Colonic mucosa (tissue), 4 donors: ENCODE measurements at regions not wholly inside any gene's neighbourhood (a gene's known extent, or its start where the extent isn't known, plus 50 kb on each side); places are given as distances from the start of the nearest gene placed in this dataset.

Experiments
- DNase-seq: peaks from one replicate; pipeline ENCODE4 v3.0.0-alpha.2; 2020
- H3K27ac ChIP-seq: fragments of 200-600 bp; one replicate; pipeline ENCODE4 v1.8.0; 2021
- H3K27me3 ChIP-seq: fragments of 200-600 bp; one replicate; pipeline ENCODE4 v1.8.0; 2021
- H3K36me3 ChIP-seq: fragments of 200-600 bp; one replicate; pipeline ENCODE4 v1.8.0; 2021
- H3K4me1 ChIP-seq: fragments of 200-600 bp; one replicate; pipeline ENCODE4 v1.8.0; 2021; ENCODE audit warnings: mild to moderate bottlenecking
- H3K4me3 ChIP-seq: fragments of 200-600 bp; one replicate; pipeline ENCODE4 v1.8.0; 2021
- H3K9ac ChIP-seq, 2 donors: one replicate each; pipeline ENCODE4 v1.7.0; 2013; ENCODE audit warnings: control low read depth in 2 of 2, low read depth in 2 of 2, low read length in 2 of 2
- H3K9me3 ChIP-seq: fragments of 200-600 bp; one replicate; pipeline ENCODE4 v1.8.0; 2021
- CTCF ChIP-seq: fragments of 200-600 bp; IDR thresholded peaks from one replicate; pipeline ENCODE4 v1.8.0; 2022; ENCODE audit warnings: antibody characterized with exemption, mild to moderate bottlenecking
- intact Hi-C: fragments of 100-400 bp; cut with DNase I; formaldehyde crosslinking; loops from one replicate; pipeline ENCODE4 v1.14.1; 2022
- donor health status: healthy.
- donor health status: DM: no; HTN: no; CAD: no.
- donor health status: DM: no; HTN: no; CAD: no.

- no peak overlapping the region for H3K9ac ChIP-seq
- TF ChIP-seq CTCF, result no peak
- no peak overlapping the region for H3K4me3 ChIP-seq
- H3K27ac ChIP-seq, result no peak overlapping the region
- H3K9me3 ChIP-seq, result no peaks in the 10 kb centered on the region
- H3K4me1 ChIP-seq, result no peaks in the 10 kb centered on the region
- intact Hi-C loops, result no loop called here
- no peaks in the 10 kb centered on the region for H3K36me3 ChIP-seq
- H3K27me3 ChIP-seq, result no peaks in the 10 kb centered on the region
- no peak for DNase-seq
These were observed 251.2 kb upstream of the PPP2R2D start for GRCh38 chr10:131649617-131650016.

GRCh38 chr10:131650169-131650705 is 250.6 kb upstream of the PPP2R2D start:
- Histone ChIP-seq H3K4me1 (no peaks in the 10 kb centered on the region), H3K27ac (no peak overlapping the region), H3K9ac (no peak overlapping the region), H3K4me3 (no peak overlapping the region), H3K9me3 (no peaks in the 10 kb centered on the region), H3K36me3 (no peaks in the 10 kb centered on the region), H3K27me3 (no peaks in the 10 kb centered on the region)
- intact Hi-C loops, result no loop called here
- TF ChIP-seq CTCF, result no peak
- no peak for DNase-seq

GRCh38 chr10:131650771-131651673 is 249.8 kb upstream of the PPP2R2D start:
- no peak overlapping the region for H3K27ac ChIP-seq
- DNase-seq, result no peak
- no peak for TF ChIP-seq CTCF

GRCh38 chr10:131651674-131652437 is 249.0 kb upstream of the PPP2R2D start:
- DNase-seq, result no peak
- intact Hi-C loops, result no loop called here
- H3K9me3 ChIP-seq, result no peaks in the 10 kb centered on the region
- TF ChIP-seq CTCF, result no peak
- H3K36me3 ChIP-seq, result no peaks in the 10 kb centered on the region
- no peak overlapping the region for H3K4me3 ChIP-seq
- H3K9ac ChIP-seq, result no peak overlapping the region
- H3K4me1 ChIP-seq, result no peaks in the 10 kb centered on the region
- no peaks in the 10 kb centered on the region for H3K27me3 ChIP-seq
- H3K27ac ChIP-seq, result no peak overlapping the region

More at GRCh38 chr10:131650771-131651673, 249.8 kb upstream of the PPP2R2D start:
- no peak overlapping the region for H3K4me3 ChIP-seq
- no peaks in the 10 kb centered on the region for H3K4me1 ChIP-seq
- H3K27me3 ChIP-seq, result no peaks in the 10 kb centered on the region
- intact Hi-C loops, result no loop called here
- H3K9ac ChIP-seq, result no peak overlapping the region
- no peaks in the 10 kb centered on the region for H3K9me3 ChIP-seq
- H3K36me3 ChIP-seq, result no peaks in the 10 kb centered on the region

- H3K9ac ChIP-seq, result no peak overlapping the region
- no peak for TF ChIP-seq CTCF
- H3K4me3 ChIP-seq, result no peak overlapping the region
- DNase-seq, result no peak
- no peaks in the 10 kb centered on the region for H3K36me3 ChIP-seq
- H3K9me3 ChIP-seq, result no peaks in the 10 kb centered on the region
- no peak overlapping the region for H3K27ac ChIP-seq
- no peaks in the 10 kb centered on the region for H3K27me3 ChIP-seq
- intact Hi-C loops, result no loop called here
- no peaks in the 10 kb centered on the region for H3K4me1 ChIP-seq
These were observed 248.2 kb upstream of the PPP2R2D start for GRCh38 chr10:131652438-131653139.
